Mesenchymal stem cell (in vitro differentiated cells and primary cell): ENCODE measurements at regions not wholly inside any gene's neighbourhood (a gene's known extent, or its start where the extent isn't known, plus 50 kb on each side); places are given as distances from the start of the nearest gene placed in this dataset.

Source experiments
- DNase-seq: peaks from one replicate; pipeline ENCODE4 v3.0.0-alpha.2; 2013
- H2AFZ ChIP-seq: one replicate; pipeline ENCODE4 v1.6.1; 2013; ENCODE audit warnings: low read depth, mild to moderate bottlenecking, control low read depth, inconsistent platforms, low read length, moderate library complexity
- H2AK5ac ChIP-seq: 2 replicates; pipeline ENCODE4 v1.6.1; 2013; ENCODE audit warnings: low read length, moderate library complexity, mild to moderate bottlenecking, inconsistent platforms; ENCODE audit not compliant: severe bottlenecking
- H2BK120ac ChIP-seq: one replicate; pipeline ENCODE4 v1.6.1; 2013; ENCODE audit warnings: low read depth, mild to moderate bottlenecking, inconsistent platforms, low read length, moderate library complexity
- H2BK12ac ChIP-seq, 2 experiments: one replicate each; pipeline ENCODE4 v1.6.1; 2013; ENCODE audit warnings: inconsistent platforms in 2 of 2, low read length in 2 of 2, mild to moderate bottlenecking in 2 of 2, moderate library complexity in 2 of 2, control low read depth in 1 of 2
- H2BK15ac ChIP-seq: one replicate; pipeline ENCODE4 v1.6.1; 2013; ENCODE audit warnings: mild to moderate bottlenecking, low read depth, inconsistent platforms; ENCODE audit not compliant: poor library complexity, severe bottlenecking
- H2BK5ac ChIP-seq: 2 replicates; pipeline ENCODE4 v1.6.1; 2013; ENCODE audit warnings: low read depth, mild to moderate bottlenecking, low read length, control low read depth, inconsistent platforms; ENCODE audit not compliant: poor library complexity, severe bottlenecking
- H3K14ac ChIP-seq, 2 experiments: one replicate each; pipeline ENCODE4 v1.6.1; 2013; ENCODE audit warnings: inconsistent platforms in 2 of 2, low read length in 2 of 2, control low read depth in 1 of 2, mild to moderate bottlenecking in 1 of 2, moderate library complexity in 1 of 2
- H3K18ac ChIP-seq, 2 experiments: one replicate each; pipeline ENCODE4 v1.6.1; 2013; ENCODE audit warnings: inconsistent platforms in 2 of 2, low read length in 2 of 2, control low read depth in 1 of 2, low read depth in 1 of 2, mild to moderate bottlenecking in 1 of 2
- H3K23ac ChIP-seq, 2 experiments: one replicate each; pipeline ENCODE4 v1.6.1; 2013; ENCODE audit warnings: inconsistent platforms in 2 of 2, low read length in 2 of 2, mild to moderate bottlenecking in 2 of 2, moderate library complexity in 2 of 2, control low read depth in 1 of 2
- H3K27ac ChIP-seq: 2 replicates; pipeline ENCODE4 v1.5.1; 2013; ENCODE audit warnings: mild to moderate bottlenecking, moderate library complexity, low read length, control low read depth, inconsistent platforms; ENCODE audit not compliant: poor library complexity, severe bottlenecking
- H3K27me3 ChIP-seq, 2 experiments: 2 replicates each; pipeline versions ENCODE4 v1.6.1 to v1.7.0; 2013; ENCODE audit warnings: low read length in 2 of 2, mild to moderate bottlenecking in 2 of 2, moderate library complexity in 2 of 2, control low read depth in 1 of 2, inconsistent platforms in 1 of 2; ENCODE audit not compliant: control insufficient read depth in 1 of 2, insufficient read depth in 1 of 2
- H3K36me3 ChIP-seq, 2 experiments: 2 replicates each; pipeline versions ENCODE4 v1.6.1 to v1.7.0; 2013; ENCODE audit warnings: low read length in 2 of 2, control low read depth in 1 of 2, inconsistent platforms in 1 of 2, low read depth in 1 of 2, mild to moderate bottlenecking in 1 of 2; ENCODE audit not compliant: insufficient read depth in 2 of 2, control insufficient read depth in 1 of 2
- H3K4ac ChIP-seq, 2 experiments: one replicate each; pipeline ENCODE4 v1.6.1; 2013; ENCODE audit warnings: inconsistent platforms in 2 of 2, low read length in 2 of 2, mild to moderate bottlenecking in 2 of 2, moderate library complexity in 2 of 2, control low read depth in 1 of 2, low read depth in 1 of 2
- H3K4me1 ChIP-seq: 2 replicates; pipeline ENCODE4 v1.6.1; 2013; ENCODE audit warnings: low read depth, low read length, control low read depth; ENCODE audit not compliant: control insufficient read depth, insufficient read depth
- H3K4me2 ChIP-seq: 2 replicates; pipeline ENCODE4 v1.6.1; 2013; ENCODE audit warnings: low read length, mild to moderate bottlenecking, inconsistent platforms; ENCODE audit not compliant: poor library complexity, severe bottlenecking
- H3K4me3 ChIP-seq, 2 experiments: 2 replicates each; pipeline versions ENCODE4 v1.5.1 to v1.7.0; 2013; ENCODE audit warnings: low read length in 2 of 2, mild to moderate bottlenecking in 2 of 2, control low read depth in 1 of 2, low read depth in 1 of 2; ENCODE audit not compliant: insufficient read depth in 1 of 2
- H3K79me1 ChIP-seq: replicated peaks from 2 replicates; pipeline ENCODE4 v1.6.1; 2013; ENCODE audit warnings: mild to moderate bottlenecking, control low read depth, low read length, inconsistent platforms; ENCODE audit not compliant: poor library complexity, severe bottlenecking
- H3K9ac ChIP-seq: 2 replicates; pipeline ENCODE4 v1.7.0; 2013; ENCODE audit warnings: mild to moderate bottlenecking, low read length, moderate library complexity
- H3K9me3 ChIP-seq: 2 replicates; pipeline ENCODE4 v1.7.0; 2013; ENCODE audit warnings: mild to moderate bottlenecking, low read length; ENCODE audit not compliant: control insufficient read depth
- H4K8ac ChIP-seq: one replicate; pipeline ENCODE4 v1.6.1; 2013; ENCODE audit warnings: inconsistent platforms, mild to moderate bottlenecking, low read length, moderate library complexity
- H4K91ac ChIP-seq: one replicate; pipeline ENCODE4 v1.6.1; 2013; ENCODE audit warnings: mild to moderate bottlenecking, low read length, inconsistent platforms
- WGBS: methylation state at CpG from one replicate; pipeline ENCODE4 v1.1.7; 2013; ENCODE audit warnings: mixed read lengths; 5-methylcytosine and 5-hydroxymethylcytosine counted together

GRCh38 chr3:103791786-103792515, 1357.1 kb downstream of the ZPLD1 start:
- Histone ChIP-seq H2AFZ (no peak overlapping the region), H2BK12ac (no peak overlapping the region), H2BK15ac (no peak overlapping the region), H3K4me3 (no peak overlapping the region), H3K23ac (no peak overlapping the region), H3K4ac (no peak overlapping the region), H4K8ac (no peak overlapping the region), H3K4me1 (no peaks in the 10 kb centered on the region), H3K36me3 (no peaks in the 10 kb centered on the region), H3K27ac (no peak overlapping the region), H3K27me3 (no peaks in the 10 kb centered on the region), H3K18ac (no peak overlapping the region), H3K9ac (no peak overlapping the region), H2BK5ac (no peak overlapping the region), H4K91ac (no peak overlapping the region), H3K9me3 (peaks cover 6% of the 10 kb centered on the region), H3K14ac (no peak overlapping the region), H2BK120ac (no peak overlapping the region), H3K4me2 (no peak overlapping the region), H2AK5ac (no peak overlapping the region), H3K79me1 (no peaks in the 10 kb centered on the region)
- WGBS = no CpG with 5 or more reads among the region's 1 CpG
- DNase-seq = no peak

GRCh38 chr3:103794656-103795055, 1359.8 kb downstream of the ZPLD1 start:
- no peak overlapping the region for H3K4me3 ChIP-seq
- no peak overlapping the region for H3K9ac ChIP-seq
- no peak overlapping the region for H3K4me2 ChIP-seq
- no peak overlapping the region for H2BK12ac ChIP-seq
- no peak overlapping the region for H2BK120ac ChIP-seq
- H4K91ac ChIP-seq = no peak overlapping the region
- no peaks in the 10 kb centered on the region for H3K27me3 ChIP-seq
- no peak overlapping the region for H4K8ac ChIP-seq
- no peak overlapping the region for H2BK5ac ChIP-seq
- no peak overlapping the region for H2AK5ac ChIP-seq
- no peak overlapping the region for H2AFZ ChIP-seq
- no peaks in the 10 kb centered on the region for H3K79me1 ChIP-seq
- H3K14ac ChIP-seq = no peak overlapping the region
- H3K23ac ChIP-seq = no peak overlapping the region
- no peak overlapping the region for H3K4ac ChIP-seq
- H3K27ac ChIP-seq = no peak overlapping the region
- H3K36me3 ChIP-seq = no peaks in the 10 kb centered on the region
- WGBS = 46% methylated on average over 2 of the region's 3 CpGs
- no peak for DNase-seq
- H2BK15ac ChIP-seq = no peak overlapping the region
- no peaks in the 10 kb centered on the region for H3K4me1 ChIP-seq
- no peak overlapping the region for H3K18ac ChIP-seq
- peaks cover 4% of the 10 kb centered on the region for H3K9me3 ChIP-seq

GRCh38 chr3:103796068-103796467, 1361.3 kb downstream of the ZPLD1 start:
- H3K4me1 ChIP-seq = no peaks in the 10 kb centered on the region
- no peak overlapping the region for H3K4me2 ChIP-seq
- H3K18ac ChIP-seq = no peak overlapping the region
- H3K27me3 ChIP-seq = no peaks in the 10 kb centered on the region
- no peak overlapping the region for H3K4ac ChIP-seq
- no peak overlapping the region for H3K23ac ChIP-seq
- 91% methylated on average over 2 of the region's 3 CpGs for WGBS
- H3K36me3 ChIP-seq = no peaks in the 10 kb centered on the region
- H3K9ac ChIP-seq = no peak overlapping the region
- no peak overlapping the region for H4K8ac ChIP-seq
- no peak overlapping the region for H4K91ac ChIP-seq
- no peak overlapping the region for H3K4me3 ChIP-seq
- H2AK5ac ChIP-seq = no peak overlapping the region
- no peak for DNase-seq
- no peak overlapping the region for H2AFZ ChIP-seq
- H3K27ac ChIP-seq = no peak overlapping the region
- H3K79me1 ChIP-seq = no peaks in the 10 kb centered on the region
- H3K14ac ChIP-seq = no peak overlapping the region
- H2BK5ac ChIP-seq = no peak overlapping the region
- H2BK12ac ChIP-seq = no peak overlapping the region
- no peak overlapping the region for H2BK120ac ChIP-seq
- H2BK15ac ChIP-seq = no peak overlapping the region
- no peaks in the 10 kb centered on the region for H3K9me3 ChIP-seq

- DNase-seq = no peak
- Histone ChIP-seq H2BK120ac (no peak overlapping the region), H3K27me3 (no peaks in the 10 kb centered on the region), H2AK5ac (no peak overlapping the region), H3K9me3 (peaks cover 5% of the 10 kb centered on the region), H3K9ac (no peak overlapping the region), H3K27ac (no peak overlapping the region), H3K4me2 (no peak overlapping the region), H2BK12ac (no peak overlapping the region), H3K4me3 (no peak overlapping the region), H3K14ac (no peak overlapping the region), H2BK15ac (no peak overlapping the region), H3K18ac (no peak overlapping the region), H3K4me1 (no peaks in the 10 kb centered on the region), H3K23ac (no peak overlapping the region), H3K79me1 (no peaks in the 10 kb centered on the region), H3K36me3 (no peaks in the 10 kb centered on the region), H4K91ac (no peak overlapping the region), H2BK5ac (no peak overlapping the region), H3K4ac (no peak overlapping the region), H2AFZ (no peak overlapping the region), H4K8ac (no peak overlapping the region)
- WGBS = no CpG with 5 or more reads among the region's 1 CpG
Observed at GRCh38 chr3:103803787-103804186, 1369.0 kb downstream of the ZPLD1 start.
